Loucy (cell line): ENCODE measurements at regions not wholly inside any gene's neighbourhood (a gene's known extent, or its start where the extent isn't known, plus 50 kb on each side); places are given as distances from the start of the nearest gene placed in this dataset.

ENCODE experiments used
- H2AFZ ChIP-seq: fragments of 200-600 bp; sonication (generic); 2 replicates; pipeline ENCODE4 v1.6.0; 2016; ENCODE audit warnings: antibody characterized with exemption, mild to moderate bottlenecking, low read length, moderate library complexity
- H3F3A ChIP-seq: fragments of 200-600 bp; 2 replicates; pipeline ENCODE4 v1.6.0; 2016; ENCODE audit warnings: antibody characterized with exemption, low read depth, mild to moderate bottlenecking
- H3K27me3 ChIP-seq: fragments of 200-600 bp; sonication (generic); 2 replicates; pipeline ENCODE4 v1.6.1; 2014; ENCODE audit warnings: low read length, mild to moderate bottlenecking; ENCODE audit not compliant: insufficient read depth, poor library complexity, severe bottlenecking
- H3K36me3 ChIP-seq: fragments of 200-600 bp; sonication (generic); 2 replicates; pipeline ENCODE4 v1.6.1; 2016; ENCODE audit warnings: low read length; ENCODE audit not compliant: insufficient read depth
- H3K4me1 ChIP-seq: fragments of 200-600 bp; sonication (generic); 2 replicates; pipeline ENCODE4 v1.5.1; 2014; ENCODE audit warnings: low read length, mild to moderate bottlenecking; ENCODE audit not compliant: insufficient read depth, poor library complexity, severe bottlenecking
- H3K4me2 ChIP-seq: fragments of 200-600 bp; sonication (generic); 2 replicates; pipeline ENCODE4 v1.6.0; 2014; ENCODE audit warnings: antibody characterized with exemption, low read length, low read depth, mild to moderate bottlenecking; ENCODE audit not compliant: poor library complexity, severe bottlenecking
- H3K4me3 ChIP-seq: fragments of 200-600 bp; sonication (generic); 2 replicates; pipeline ENCODE4 v1.5.1; 2014; ENCODE audit warnings: low read length, mild to moderate bottlenecking, mixed read lengths; ENCODE audit not compliant: poor library complexity, severe bottlenecking
- H3K79me2 ChIP-seq: fragments of 200-600 bp; sonication (generic); 2 replicates; pipeline ENCODE4 v1.6.1; 2014; ENCODE audit warnings: low read length; ENCODE audit not compliant: insufficient read depth
- H3K9ac ChIP-seq: fragments of 200-600 bp; sonication (generic); 2 replicates; pipeline ENCODE4 v1.6.0; 2014; ENCODE audit warnings: mild to moderate bottlenecking, low read depth, low read length, moderate library complexity; ENCODE audit not compliant: poor library complexity, severe bottlenecking
- H3K9me2 ChIP-seq: fragments of 200-600 bp; sonication (generic); replicated peaks from 2 replicates; pipeline ENCODE4 v1.6.1; 2016; ENCODE audit warnings: low read depth, low read length, mixed read lengths
- H3K9me3 ChIP-seq: fragments of 200-600 bp; sonication (generic); 2 replicates; pipeline ENCODE4 v1.6.1; 2014; ENCODE audit warnings: mild to moderate bottlenecking, antibody characterized with exemption, low read length, low read depth; ENCODE audit not compliant: insufficient read depth
- H4K20me1 ChIP-seq: fragments of 200-600 bp; sonication (generic); 2 replicates; pipeline ENCODE4 v1.6.0; 2014; ENCODE audit warnings: antibody characterized with exemption, low read length, mild to moderate bottlenecking; ENCODE audit not compliant: insufficient read depth, poor library complexity, severe bottlenecking
- EZH2phosphoT487 ChIP-seq: fragments of 200-600 bp; IDR thresholded peaks from 2 replicates; pipeline ENCODE4 v1.6.1; 2018; ENCODE audit warnings: antibody characterized with exemption, mild to moderate bottlenecking, moderate library complexity, borderline replicate concordance
- TF ChIP-seq, protein P1 (sequence below): fragments of 200-600 bp; sonication (generic); conservative IDR thresholded peaks from 2 replicates; pipeline ENCODE4 v1.5.1; 2014; ENCODE audit warnings: mild to moderate bottlenecking, antibody characterized with exemption, low read length

DNA sequence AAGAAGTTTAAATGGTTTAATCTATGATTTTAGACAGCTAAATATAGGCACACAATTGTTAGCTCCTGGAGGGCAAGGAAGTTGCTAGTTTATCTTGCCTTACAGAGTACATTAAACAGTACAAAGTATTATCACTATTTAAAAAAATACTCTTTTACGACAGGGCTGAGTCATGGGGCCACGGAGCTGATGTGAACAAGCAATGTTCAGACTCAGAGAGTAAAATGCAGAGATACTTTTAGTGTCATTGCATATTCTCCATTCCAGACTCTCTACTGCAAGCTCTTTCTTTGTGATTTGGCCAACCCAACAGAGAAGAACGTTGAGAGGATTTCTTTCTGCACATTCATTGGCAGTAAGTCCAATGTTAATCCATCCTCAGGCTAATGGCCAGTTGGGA is 352.4 kb downstream of the SPRY2 start:
- H2AFZ ChIP-seq = no peak overlapping the region
- no peaks in the 10 kb centered on the region for H3K4me1 ChIP-seq

DNA sequence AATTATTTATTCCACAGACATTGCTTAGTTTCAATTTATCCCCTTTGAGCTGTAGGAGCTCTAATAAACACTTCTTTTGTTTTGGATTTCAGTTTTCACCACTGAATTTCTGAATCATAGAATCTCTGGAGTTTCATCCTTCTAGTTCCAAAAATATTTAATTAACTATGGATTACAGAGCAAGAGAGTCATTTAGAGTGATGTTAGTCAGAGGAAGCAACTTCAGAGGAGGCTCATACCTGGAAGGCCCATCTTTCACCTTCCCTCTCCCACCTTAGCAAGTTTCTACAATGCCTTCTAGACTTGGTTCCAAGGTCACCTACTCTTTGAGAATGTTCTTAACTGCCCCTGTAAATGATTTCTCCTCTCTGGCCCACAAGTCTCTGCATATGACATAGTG is 353.2 kb downstream of the SPRY2 start:
- no peaks in the 10 kb centered on the region for H3K79me2 ChIP-seq
- no peaks in the 10 kb centered on the region for H4K20me1 ChIP-seq
- TF ChIP-seq, protein P1, sequence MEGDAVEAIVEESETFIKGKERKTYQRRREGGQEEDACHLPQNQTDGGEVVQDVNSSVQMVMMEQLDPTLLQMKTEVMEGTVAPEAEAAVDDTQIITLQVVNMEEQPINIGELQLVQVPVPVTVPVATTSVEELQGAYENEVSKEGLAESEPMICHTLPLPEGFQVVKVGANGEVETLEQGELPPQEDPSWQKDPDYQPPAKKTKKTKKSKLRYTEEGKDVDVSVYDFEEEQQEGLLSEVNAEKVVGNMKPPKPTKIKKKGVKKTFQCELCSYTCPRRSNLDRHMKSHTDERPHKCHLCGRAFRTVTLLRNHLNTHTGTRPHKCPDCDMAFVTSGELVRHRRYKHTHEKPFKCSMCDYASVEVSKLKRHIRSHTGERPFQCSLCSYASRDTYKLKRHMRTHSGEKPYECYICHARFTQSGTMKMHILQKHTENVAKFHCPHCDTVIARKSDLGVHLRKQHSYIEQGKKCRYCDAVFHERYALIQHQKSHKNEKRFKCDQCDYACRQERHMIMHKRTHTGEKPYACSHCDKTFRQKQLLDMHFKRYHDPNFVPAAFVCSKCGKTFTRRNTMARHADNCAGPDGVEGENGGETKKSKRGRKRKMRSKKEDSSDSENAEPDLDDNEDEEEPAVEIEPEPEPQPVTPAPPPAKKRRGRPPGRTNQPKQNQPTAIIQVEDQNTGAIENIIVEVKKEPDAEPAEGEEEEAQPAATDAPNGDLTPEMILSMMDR = no peak
- no peak for TF ChIP-seq EZH2phosphoT487
- H3K4me2 ChIP-seq = no peak overlapping the region
- no peaks in the 10 kb centered on the region for H3K9me2 ChIP-seq
- no peaks in the 10 kb centered on the region for H3K4me1 ChIP-seq
- no peak overlapping the region for H3K9ac ChIP-seq
- H3K4me3 ChIP-seq = no peak overlapping the region
- H3K27me3 ChIP-seq = no peaks in the 10 kb centered on the region
- no peaks in the 10 kb centered on the region for H3K9me3 ChIP-seq
- H2AFZ ChIP-seq = no peak overlapping the region
- H3F3A ChIP-seq = no peaks in the 10 kb centered on the region
- no peaks in the 10 kb centered on the region for H3K36me3 ChIP-seq

More for the DNA sequence above, 352.4 kb downstream of the SPRY2 start:
- no peaks in the 10 kb centered on the region for H3K9me3 ChIP-seq
- H3K4me2 ChIP-seq = no peak overlapping the region
- no peaks in the 10 kb centered on the region for H3F3A ChIP-seq
- TF ChIP-seq, protein P1 = no peak
- no peak for TF ChIP-seq EZH2phosphoT487
- H3K9me2 ChIP-seq = no peaks in the 10 kb centered on the region
- no peaks in the 10 kb centered on the region for H3K27me3 ChIP-seq
- H3K36me3 ChIP-seq = no peaks in the 10 kb centered on the region
- H3K79me2 ChIP-seq = no peaks in the 10 kb centered on the region
- no peaks in the 10 kb centered on the region for H4K20me1 ChIP-seq
- H3K9ac ChIP-seq = no peak overlapping the region
- H3K4me3 ChIP-seq = no peak overlapping the region

DNA sequence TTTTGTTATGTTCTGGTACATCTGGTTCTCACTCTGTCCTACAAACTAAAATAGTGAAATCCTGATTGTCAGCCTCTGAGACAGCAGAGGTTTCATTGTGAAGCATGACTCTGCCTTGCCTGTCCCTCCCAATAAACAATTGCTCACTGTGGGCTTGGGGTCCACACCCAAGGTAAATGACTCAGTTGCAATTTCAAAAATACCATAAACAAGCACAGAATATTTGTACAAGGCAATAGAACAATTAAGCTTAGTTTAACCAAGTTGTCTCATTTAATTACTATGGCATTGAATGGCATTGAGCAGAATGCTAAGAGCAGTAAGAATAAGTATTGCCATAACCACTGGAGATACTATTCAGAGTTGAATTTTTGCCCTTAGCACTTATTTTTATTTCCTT is 353.6 kb downstream of the SPRY2 start:
- H3K9me3 ChIP-seq = no peaks in the 10 kb centered on the region
- no peak overlapping the region for H2AFZ ChIP-seq
- H3K4me3 ChIP-seq = no peak overlapping the region
- H3K9ac ChIP-seq = no peak overlapping the region
- no peaks in the 10 kb centered on the region for H3K4me1 ChIP-seq
- H3K27me3 ChIP-seq = no peaks in the 10 kb centered on the region
- H4K20me1 ChIP-seq = no peaks in the 10 kb centered on the region
- no peaks in the 10 kb centered on the region for H3K9me2 ChIP-seq
- H3K4me2 ChIP-seq = no peak overlapping the region
- H3K36me3 ChIP-seq = no peaks in the 10 kb centered on the region
- TF ChIP-seq, protein P1 = no peak
- TF ChIP-seq EZH2phosphoT487 = no peak
- H3K79me2 ChIP-seq = no peaks in the 10 kb centered on the region
- H3F3A ChIP-seq = no peaks in the 10 kb centered on the region
